ENCODE measurements at regions not wholly inside any gene's neighbourhood (a gene's known extent, or its start where the extent isn't known, plus 50 kb on each side); places are given as distances from the start of the nearest gene placed in this dataset.

- TF ChIP-seq CTCF (IDR thresholded peaks at IDR 0.05): no peak
- TF ChIP-seq ZFX (IDR thresholded peaks at IDR 0.05; ENCODE audit: borderline replicate concordance): no peak
Observed at GRCh38 chr17:56694825-56695224, 101.3 kb downstream of the NOG start.

Measured in 22Rv1 (cell line).